ENCODE measurements at regions not wholly inside any gene's neighbourhood (a gene's known extent, or its start where the extent isn't known, plus 50 kb on each side); places are given as distances from the start of the nearest gene placed in this dataset.

GRCh38 chr4:181562399-181562798 is 680.8 kb upstream of the TENM3 start:
- H3K36me3 ChIP-seq (replicated peaks; ENCODE audit: control insufficient read depth, insufficient read depth, low read length): no peaks in the 10 kb centered on the region
- no peaks in the 10 kb centered on the region for H3K27me3 ChIP-seq (ENCODE audit: control insufficient read depth, insufficient read depth, low read length)
- no peak for DNase-seq
- H3K4me3 ChIP-seq (ENCODE audit: insufficient read depth, low read depth, low read length): no peak overlapping the region

DNA sequence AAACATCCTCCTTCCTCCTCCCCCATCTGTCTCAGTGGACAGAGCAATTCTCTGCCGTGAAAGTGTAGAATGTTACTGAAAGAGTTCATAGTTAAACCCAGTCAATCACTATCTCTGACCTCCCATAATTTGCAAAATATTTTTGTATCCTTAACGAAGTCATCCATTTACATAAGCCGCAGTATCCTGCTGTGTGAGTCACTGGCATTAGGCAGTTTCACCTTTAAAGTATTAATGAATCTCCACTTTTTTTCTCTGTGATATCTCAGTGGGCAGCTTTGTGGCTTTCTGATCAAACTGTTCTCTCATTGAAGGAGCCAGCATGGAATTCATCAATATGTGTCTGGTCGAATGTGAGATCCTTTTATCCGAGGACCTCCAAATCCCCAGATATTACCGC is 678.6 kb upstream of the TENM3 start:
- no peak for DNase-seq

DNA sequence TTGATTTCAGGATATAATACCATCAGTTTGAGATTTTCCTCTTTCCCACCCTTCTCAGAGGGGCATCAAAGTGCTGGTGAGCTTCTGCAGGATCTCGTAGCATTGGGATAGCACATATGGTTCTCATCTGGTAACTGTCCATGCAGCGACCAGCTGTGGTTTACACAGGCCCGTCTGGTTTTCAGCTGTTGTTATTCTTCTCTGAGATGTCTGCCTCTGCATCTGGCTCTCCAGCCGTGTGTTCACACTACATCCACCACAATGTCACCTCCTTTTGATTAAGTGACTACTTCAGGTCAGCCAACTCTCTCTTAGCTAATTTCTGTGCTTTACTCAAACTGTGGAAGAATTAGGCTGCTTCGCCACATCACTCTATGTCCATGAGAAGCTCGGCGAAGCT is 676.7 kb upstream of the TENM3 start:
- Histone ChIP-seq H3K4me3 (ENCODE audit: insufficient read depth, low read depth, low read length) (no peak overlapping the region), H3K27me3 (ENCODE audit: control insufficient read depth, insufficient read depth, low read length) (no peaks in the 10 kb centered on the region), H3K36me3 (replicated peaks; ENCODE audit: control insufficient read depth, insufficient read depth, low read length) (no peaks in the 10 kb centered on the region)
- no peak for DNase-seq

More for the DNA sequence above, 678.6 kb upstream of the TENM3 start:
- Histone ChIP-seq H3K27me3 (ENCODE audit: control insufficient read depth, insufficient read depth, low read length) (no peaks in the 10 kb centered on the region), H3K4me3 (ENCODE audit: insufficient read depth, low read depth, low read length) (no peak overlapping the region), H3K36me3 (replicated peaks; ENCODE audit: control insufficient read depth, insufficient read depth, low read length) (no peaks in the 10 kb centered on the region)

GRCh38 chr4:181569553-181569952 is 673.6 kb upstream of the TENM3 start:
- H3K27me3 ChIP-seq (ENCODE audit: control insufficient read depth, insufficient read depth, low read length): no peaks in the 10 kb centered on the region
- no peaks in the 10 kb centered on the region for H3K36me3 ChIP-seq (replicated peaks; ENCODE audit: control insufficient read depth, insufficient read depth, low read length)
- DNase-seq: peak; percentile 45
- H3K4me3 ChIP-seq (ENCODE audit: insufficient read depth, low read depth, low read length): no peak overlapping the region

DNA sequence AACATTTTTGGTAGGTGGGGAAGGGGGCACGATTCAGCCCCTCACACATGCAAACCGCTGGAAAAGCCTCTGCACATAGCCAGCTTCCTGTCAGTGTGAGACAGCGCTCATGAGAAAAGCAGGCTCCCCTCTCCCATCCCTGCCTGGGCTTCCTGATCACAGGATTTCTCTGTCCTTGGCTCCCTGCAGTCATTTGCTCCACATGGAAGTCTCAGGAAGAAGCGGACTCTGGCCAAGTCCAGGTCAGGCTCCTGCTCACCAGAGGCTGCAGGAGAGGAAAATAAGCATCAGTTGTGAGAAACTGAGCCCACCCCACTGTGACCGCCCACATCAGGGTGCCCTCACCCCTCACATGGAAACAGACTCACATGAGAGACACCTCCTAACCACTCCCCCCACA is 664.3 kb upstream of the TENM3 start:
- Histone ChIP-seq H3K4me3 (ENCODE audit: insufficient read depth, low read depth, low read length) (no peak overlapping the region), H3K27me3 (ENCODE audit: control insufficient read depth, insufficient read depth, low read length) (no peaks in the 10 kb centered on the region), H3K36me3 (replicated peaks; ENCODE audit: control insufficient read depth, insufficient read depth, low read length) (no peaks in the 10 kb centered on the region)
- no peak for DNase-seq

DNA sequence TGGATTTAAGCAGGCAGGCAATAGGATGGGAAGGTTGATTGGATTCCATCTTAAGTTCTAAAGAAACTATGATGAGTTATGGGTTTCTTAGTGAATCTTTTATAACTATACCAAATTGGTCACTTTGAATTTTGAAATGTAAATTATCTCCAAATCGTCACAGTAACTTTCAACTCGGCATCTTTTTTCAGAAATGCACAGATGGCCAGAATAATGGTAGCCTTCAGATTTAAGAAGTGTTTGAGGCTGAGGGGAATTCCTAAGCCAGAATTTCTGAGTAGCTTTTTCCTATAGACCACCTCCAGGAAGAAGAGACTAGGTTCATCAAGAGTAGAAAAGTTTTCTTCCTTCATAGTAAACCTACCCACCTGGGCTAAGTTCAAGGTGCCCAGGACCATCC is 663.7 kb upstream of the TENM3 start:
- H3K36me3 ChIP-seq (replicated peaks; ENCODE audit: control insufficient read depth, insufficient read depth, low read length): no peaks in the 10 kb centered on the region
- DNase-seq: no peak

DNA sequence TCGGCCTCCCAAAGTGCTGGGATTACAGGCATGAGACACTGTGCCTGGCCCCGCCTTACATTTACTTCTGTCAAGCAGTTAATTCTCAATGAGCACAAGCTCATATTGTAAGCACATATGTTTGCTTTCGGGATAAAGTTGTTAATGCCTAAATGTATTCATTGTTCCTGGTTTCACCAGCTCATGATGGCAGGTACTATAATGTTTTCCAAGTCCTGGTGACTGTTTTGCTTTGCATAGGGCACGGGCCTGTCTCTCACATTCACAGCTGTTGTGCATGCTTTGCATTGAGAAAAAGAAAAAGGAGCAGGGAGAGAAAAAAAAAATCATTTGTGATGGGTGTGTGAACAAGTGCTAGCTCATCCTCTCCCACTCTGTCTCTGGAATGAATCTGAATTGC is 661.2 kb upstream of the TENM3 start:
- no peaks in the 10 kb centered on the region for H3K36me3 ChIP-seq (replicated peaks; ENCODE audit: control insufficient read depth, insufficient read depth, low read length)
- no peak overlapping the region for H3K4me3 ChIP-seq (ENCODE audit: insufficient read depth, low read depth, low read length)
- no peak for DNase-seq
- no peaks in the 10 kb centered on the region for H3K27me3 ChIP-seq (ENCODE audit: control insufficient read depth, insufficient read depth, low read length)

More for the DNA sequence above, 663.7 kb upstream of the TENM3 start:
- H3K27me3 ChIP-seq (ENCODE audit: control insufficient read depth, insufficient read depth, low read length): no peaks in the 10 kb centered on the region
- no peak overlapping the region for H3K4me3 ChIP-seq (ENCODE audit: insufficient read depth, low read depth, low read length)

DNA sequence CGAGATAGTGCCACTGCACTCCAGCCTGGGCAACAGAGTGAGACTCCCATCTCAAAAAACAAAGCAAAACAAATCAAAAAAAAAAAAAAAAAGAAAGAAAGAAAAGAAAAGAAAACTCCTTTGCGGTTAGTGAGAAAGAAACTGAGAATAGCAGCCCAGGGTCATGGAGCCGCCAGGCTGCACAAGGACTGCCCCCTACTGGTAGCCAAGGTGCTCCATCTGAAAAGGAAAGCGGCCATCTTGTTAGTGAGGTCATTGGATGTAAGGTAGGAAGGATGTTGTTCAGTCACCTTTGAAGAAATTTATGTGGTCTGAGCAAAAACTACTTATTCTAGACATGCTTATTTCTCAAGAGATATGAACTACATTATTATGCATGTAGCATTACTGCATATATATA is 660.6 kb upstream of the TENM3 start:
- no peak overlapping the region for H3K4me3 ChIP-seq (ENCODE audit: insufficient read depth, low read depth, low read length)
- no peaks in the 10 kb centered on the region for H3K36me3 ChIP-seq (replicated peaks; ENCODE audit: control insufficient read depth, insufficient read depth, low read length)
- DNase-seq: no peak
- no peaks in the 10 kb centered on the region for H3K27me3 ChIP-seq (ENCODE audit: control insufficient read depth, insufficient read depth, low read length)

DNA sequence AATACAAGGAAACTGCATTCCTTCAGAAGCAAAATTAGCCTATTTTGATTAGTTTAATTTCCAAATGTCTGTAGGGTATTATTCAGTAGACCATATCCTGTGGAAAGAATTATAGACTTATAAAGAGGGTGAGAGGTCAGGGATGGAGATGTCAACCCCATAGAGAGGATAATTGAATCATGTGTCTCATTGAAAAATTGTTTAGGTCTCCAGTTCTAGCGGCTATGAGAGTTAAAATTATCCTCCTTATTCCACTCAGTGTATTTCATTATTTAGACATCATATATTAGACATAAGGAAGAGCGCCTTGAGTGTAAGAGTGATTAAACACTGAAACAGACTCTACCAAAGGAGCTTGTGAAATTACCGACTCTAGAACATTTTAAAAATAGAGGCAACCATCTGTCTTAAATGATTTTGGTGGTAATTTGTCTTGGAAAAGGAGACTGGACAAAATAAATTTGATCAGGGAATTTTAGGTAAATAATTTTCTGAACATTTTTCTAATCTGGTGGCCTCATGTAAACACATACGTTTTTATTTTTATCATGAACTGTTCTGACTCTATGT is 654.4 kb upstream of the TENM3 start:
- Histone ChIP-seq H3K4me3 (ENCODE audit: insufficient read depth, low read depth, low read length) (no peak overlapping the region), H3K36me3 (replicated peaks; ENCODE audit: control insufficient read depth, insufficient read depth, low read length) (no peaks in the 10 kb centered on the region), H3K27me3 (ENCODE audit: control insufficient read depth, insufficient read depth, low read length) (no peaks in the 10 kb centered on the region)
- DNase-seq: no peak

GRCh38 chr4:181592221-181592745 is 650.9 kb upstream of the TENM3 start:
- H3K36me3 ChIP-seq (replicated peaks; ENCODE audit: control insufficient read depth, insufficient read depth, low read length): no peaks in the 10 kb centered on the region
- H3K27me3 ChIP-seq (ENCODE audit: control insufficient read depth, insufficient read depth, low read length): no peaks in the 10 kb centered on the region
- DNase-seq: no peak
- H3K4me3 ChIP-seq (ENCODE audit: insufficient read depth, low read depth, low read length): no peak overlapping the region

DNA sequence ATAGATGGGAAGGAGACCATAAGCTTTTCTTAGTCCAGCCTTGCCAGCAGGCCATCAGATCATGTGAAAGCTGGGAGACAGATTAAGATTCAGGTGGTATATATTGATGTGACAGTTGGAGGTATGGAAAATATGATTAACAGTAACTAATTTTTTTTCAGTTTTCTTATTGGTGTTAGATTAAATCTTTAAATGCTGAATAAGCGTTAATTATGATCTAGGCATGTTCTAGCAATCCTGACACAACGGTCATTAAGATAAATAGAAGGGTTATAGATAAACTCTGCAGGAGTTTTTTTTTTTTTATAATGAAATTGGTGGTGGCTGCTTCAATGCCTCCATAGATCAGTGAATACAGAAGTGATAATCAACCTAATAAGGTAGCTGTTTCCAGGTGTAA is 649.5 kb upstream of the TENM3 start:
- Histone ChIP-seq H3K4me3 (ENCODE audit: insufficient read depth, low read depth, low read length) (no peak overlapping the region), H3K27me3 (ENCODE audit: control insufficient read depth, insufficient read depth, low read length) (no peaks in the 10 kb centered on the region), H3K36me3 (replicated peaks; ENCODE audit: control insufficient read depth, insufficient read depth, low read length) (no peaks in the 10 kb centered on the region)
- no peak for DNase-seq

GRCh38 chr4:181594188-181594587 is 649.0 kb upstream of the TENM3 start:
- H3K36me3 ChIP-seq (replicated peaks; ENCODE audit: control insufficient read depth, insufficient read depth, low read length): no peaks in the 10 kb centered on the region
- no peak for DNase-seq
- no peaks in the 10 kb centered on the region for H3K27me3 ChIP-seq (ENCODE audit: control insufficient read depth, insufficient read depth, low read length)
- H3K4me3 ChIP-seq (ENCODE audit: insufficient read depth, low read depth, low read length): no peak overlapping the region

DNA sequence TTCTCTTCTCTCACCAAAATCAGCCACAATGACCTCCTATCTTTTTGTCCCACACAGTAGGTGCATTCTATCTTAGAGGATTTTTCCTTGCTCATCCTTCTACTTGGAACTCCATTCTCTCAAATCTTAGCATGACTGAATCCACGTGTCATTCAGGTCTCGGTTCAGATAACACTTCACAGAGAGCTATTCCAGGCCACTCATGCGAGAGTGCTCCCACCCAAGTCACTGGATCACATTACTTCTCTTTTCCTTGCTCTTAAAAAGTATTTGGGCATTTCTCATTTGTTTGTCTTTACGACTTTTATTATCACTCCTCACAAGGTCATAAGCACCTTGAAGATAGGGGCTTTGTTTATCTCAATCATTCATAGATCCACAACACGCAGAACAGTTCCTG is 647.5 kb upstream of the TENM3 start:
- no peaks in the 10 kb centered on the region for H3K36me3 ChIP-seq (replicated peaks; ENCODE audit: control insufficient read depth, insufficient read depth, low read length)
- no peak for DNase-seq
- H3K4me3 ChIP-seq (ENCODE audit: insufficient read depth, low read depth, low read length): no peak overlapping the region
- H3K27me3 ChIP-seq (ENCODE audit: control insufficient read depth, insufficient read depth, low read length): no peaks in the 10 kb centered on the region

DNA sequence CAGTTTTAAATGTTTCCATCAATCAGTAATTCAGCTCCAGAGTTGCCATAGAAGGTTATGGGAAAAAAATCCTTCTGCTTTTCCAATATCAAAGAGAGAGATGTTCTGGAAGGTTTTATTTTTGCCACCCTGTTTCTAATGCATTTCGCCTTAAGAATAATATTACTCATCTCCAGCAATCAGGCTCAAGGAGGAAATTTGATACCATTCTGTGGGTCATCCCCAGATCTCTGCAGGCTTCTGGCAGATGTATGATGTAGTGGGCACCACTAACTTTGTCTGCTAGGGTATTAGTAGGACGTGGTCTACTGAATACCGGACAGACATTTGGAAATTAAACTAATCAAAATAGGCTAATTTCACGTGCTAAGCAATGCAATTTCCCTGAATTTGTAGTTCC is 645.4 kb upstream of the TENM3 start:
- no peaks in the 10 kb centered on the region for H3K27me3 ChIP-seq (ENCODE audit: control insufficient read depth, insufficient read depth, low read length)
- no peak for DNase-seq
- H3K4me3 ChIP-seq (ENCODE audit: insufficient read depth, low read depth, low read length): no peak overlapping the region
- H3K36me3 ChIP-seq (replicated peaks; ENCODE audit: control insufficient read depth, insufficient read depth, low read length): no peaks in the 10 kb centered on the region

GRCh38 chr4:181599134-181599533 is 644.1 kb upstream of the TENM3 start:
- no peaks in the 10 kb centered on the region for H3K36me3 ChIP-seq (replicated peaks; ENCODE audit: control insufficient read depth, insufficient read depth, low read length)
- no peak for DNase-seq
- H3K27me3 ChIP-seq (ENCODE audit: control insufficient read depth, insufficient read depth, low read length): no peaks in the 10 kb centered on the region
- no peak overlapping the region for H3K4me3 ChIP-seq (ENCODE audit: insufficient read depth, low read depth, low read length)

DNA sequence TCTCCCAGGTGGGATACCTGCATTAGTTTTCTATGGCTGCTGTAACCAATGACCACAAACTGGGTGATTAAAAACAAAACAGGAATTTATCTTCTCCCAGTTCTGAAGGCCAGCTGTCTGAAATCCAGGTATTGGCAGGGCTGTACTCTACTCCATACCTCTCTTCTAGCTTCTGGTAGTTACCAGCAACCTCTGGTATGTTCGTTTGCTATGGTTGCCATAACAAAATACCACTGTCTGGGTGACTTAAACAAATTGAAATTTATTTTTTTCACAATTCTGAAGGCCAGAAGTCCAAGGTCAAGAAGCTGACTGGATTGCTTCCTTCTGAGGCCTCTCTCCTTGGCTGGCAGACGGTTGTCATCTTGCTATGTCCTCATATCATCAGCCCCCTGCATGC is 642.1 kb upstream of the TENM3 start:
- no peaks in the 10 kb centered on the region for H3K36me3 ChIP-seq (replicated peaks; ENCODE audit: control insufficient read depth, insufficient read depth, low read length)
- H3K27me3 ChIP-seq (ENCODE audit: control insufficient read depth, insufficient read depth, low read length): no peaks in the 10 kb centered on the region
- no peak for DNase-seq
- H3K4me3 ChIP-seq (ENCODE audit: insufficient read depth, low read depth, low read length): no peak overlapping the region

Data from H7 (cell line).